CD14-positive monocyte (primary cell): ENCODE measurements at regions not wholly inside any gene's neighbourhood (a gene's known extent, or its start where the extent isn't known, plus 50 kb on each side); places are given as distances from the start of the nearest gene placed in this dataset.

Experiments
- DNase-seq, 3 donors: peaks; one replicate each; pipeline ENCODE4 v3.0.0-alpha.2; 2011 to 2022
- H2AFZ ChIP-seq: 2 replicates; pipeline ENCODE4 v1.6.0; 2012; ENCODE audit warnings: mild to moderate bottlenecking, low read depth, low read length, inconsistent platforms; ENCODE audit not compliant: insufficient read depth, poor library complexity, severe bottlenecking
- H3K27ac ChIP-seq, 2 donors: 1 replicate in 1 of 2; 2 replicates in 1 of 2; pipeline ENCODE4 v1.5.1; 2012 to 2013; ENCODE audit warnings: low read length in 2 of 2, control low read depth in 1 of 2, inconsistent platforms in 1 of 2, low read depth in 1 of 2, mild to moderate bottlenecking in 1 of 2
- H3K27me3 ChIP-seq, 2 donors: one replicate each; pipeline versions ENCODE4 v1.6.0 to v1.6.1; 2011 to 2013; ENCODE audit warnings: low read length in 2 of 2; ENCODE audit not compliant: control insufficient read depth in 2 of 2, insufficient read depth in 2 of 2
- H3K36me3 ChIP-seq, 2 donors: replicated peaks in 1 of 2; 1 replicate in 1 of 2; 2 replicates in 1 of 2; pipeline versions ENCODE4 v1.5.1 to v1.6.1; 2012 to 2013; ENCODE audit warnings: low read length in 2 of 2, control low read depth in 1 of 2, inconsistent platforms in 1 of 2, mild to moderate bottlenecking in 1 of 2; ENCODE audit not compliant: insufficient read depth in 2 of 2, control insufficient read depth in 1 of 2
- H3K4me1 ChIP-seq, 2 donors: 1 replicate in 1 of 2; 2 replicates in 1 of 2; pipeline versions ENCODE4 v1.5.1 to v1.6.1; 2012 to 2013; ENCODE audit warnings: low read length in 2 of 2, control low read depth in 1 of 2, inconsistent platforms in 1 of 2, mild to moderate bottlenecking in 1 of 2, moderate library complexity in 1 of 2; ENCODE audit not compliant: insufficient read depth in 2 of 2, control insufficient read depth in 1 of 2
- H3K4me2 ChIP-seq: replicated peaks from 2 replicates; pipeline ENCODE3; 2012; ENCODE audit warnings: low read length, moderate library complexity, mild to moderate bottlenecking; ENCODE audit not compliant: poor library complexity, severe bottlenecking; ENCODE audit errors: extremely low read depth
- H3K4me3 ChIP-seq, 3 experiments: fragments of 200-600 bp in 1 of 3; sonication (generic) in 1 of 3; replicated peaks in 1 of 3; 1 replicate in 2 of 3; 2 replicates in 1 of 3; pipeline ENCODE4 v1.5.1; 2011 to 2013; ENCODE audit warnings: low read length in 3 of 3, mild to moderate bottlenecking in 3 of 3, control low read depth in 2 of 3, low read depth in 2 of 3, inconsistent platforms in 1 of 3, moderate library complexity in 1 of 3
- H3K79me2 ChIP-seq: 2 replicates; pipeline ENCODE4 v1.6.0; 2012; ENCODE audit warnings: mild to moderate bottlenecking, control low read depth, inconsistent platforms, low read length, moderate library complexity; ENCODE audit not compliant: insufficient read depth
- H3K9ac ChIP-seq: 2 replicates; pipeline ENCODE4 v1.6.0; 2017; ENCODE audit warnings: low read length, mild to moderate bottlenecking; ENCODE audit not compliant: insufficient read depth, poor library complexity, severe bottlenecking
- H3K9me3 ChIP-seq, 2 donors: replicated peaks in 1 of 2; 1 replicate in 1 of 2; 2 replicates in 1 of 2; pipeline versions ENCODE4 v1.5.1 to v1.6.1; 2012 to 2013; ENCODE audit warnings: low read length in 2 of 2, control low read depth in 1 of 2; ENCODE audit not compliant: control insufficient read depth in 1 of 2, insufficient read depth in 1 of 2
- H4K20me1 ChIP-seq: 2 replicates; pipeline ENCODE4 v1.6.0; 2012; ENCODE audit warnings: mild to moderate bottlenecking, low read length, control low read depth, moderate library complexity; ENCODE audit not compliant: insufficient read depth
- H3K27ac Mint-ChIP-seq, 7 donors: one replicate each; pipeline ENCODE4 v1.8.0; 2020; ENCODE audit warnings: mild to moderate bottlenecking in 7 of 7, mixed read lengths in 7 of 7, moderate library complexity in 6 of 7, inconsistent platforms in 2 of 7
- H3K27me3 Mint-ChIP-seq, 3 donors: one replicate each; pipeline ENCODE4 v1.8.0; 2021 to 2022; ENCODE audit warnings: low read depth in 3 of 3, mild to moderate bottlenecking in 3 of 3, mixed read lengths in 3 of 3, moderate library complexity in 3 of 3, inconsistent platforms in 1 of 3
- H3K36me3 Mint-ChIP-seq, 2 donors: one replicate each; pipeline ENCODE4 v1.8.0; 2020; ENCODE audit warnings: mixed read lengths in 2 of 2, inconsistent platforms in 1 of 2, mild to moderate bottlenecking in 1 of 2
- H3K4me1 Mint-ChIP-seq: one replicate; pipeline ENCODE4 v1.8.0; 2020; ENCODE audit warnings: mild to moderate bottlenecking, mixed read lengths
- H3K4me3 Mint-ChIP-seq, 2 donors: one replicate each; pipeline ENCODE4 v1.8.0; 2020; ENCODE audit warnings: mild to moderate bottlenecking in 2 of 2, mixed read lengths in 2 of 2, moderate library complexity in 1 of 2
- H3K9me3 Mint-ChIP-seq, 7 donors: one replicate each; pipeline ENCODE4 v1.8.0; 2020 to 2022; ENCODE audit warnings: mixed read lengths in 7 of 7, mild to moderate bottlenecking in 6 of 7, moderate library complexity in 6 of 7, inconsistent platforms in 2 of 7
- CTCF ChIP-seq: fragments of 200-600 bp; IDR thresholded peaks from one replicate; pipeline ENCODE4 v1.8.0; 2022; ENCODE audit warnings: antibody characterized with exemption, mild to moderate bottlenecking
- WGBS: methylation state at CpG from one replicate; pipeline ENCODE4 v1.1.5; 2013; ENCODE audit warnings: missing lambda C conversion rate; ENCODE audit not compliant: insufficient coverage; 5-methylcytosine and 5-hydroxymethylcytosine counted together
- intact Hi-C, 2 donors: fragments of 100-400 bp; cut with micrococcal nuclease; formaldehyde crosslinking; loops; one replicate each; pipeline versions ENCODE4 v1.15.0 to v1.15.1; 2023

- 73% methylated on average over 3 of the region's 8 CpGs for WGBS
- Histone ChIP-seq H2AFZ (no peak overlapping the region), H3K36me3 (no peaks in the 10 kb centered on the region), H3K27me3 (no peaks in the 10 kb centered on the region), H3K4me3 (no peak overlapping the region), H3K4me2 (no peak overlapping the region), H4K20me1 (no peaks in the 10 kb centered on the region), H3K4me1 (no peaks in the 10 kb centered on the region), H3K9me3 (no peaks in the 10 kb centered on the region), H3K27ac (no peak overlapping the region), H3K79me2 (no peaks in the 10 kb centered on the region), H3K9ac (no peak overlapping the region)
- intact Hi-C loops = no loop called here
- Mint-ChIP-seq H3K27me3 (peaks cover 0 to 4% (median 2%) of the 10 kb centered on the region in 3 donors), H3K27ac (no peak overlapping the region), H3K4me3 (no peak overlapping the region), H3K4me1 (no peaks in the 10 kb centered on the region), H3K36me3 (no peaks in the 10 kb centered on the region), H3K9me3 (no peaks in the 10 kb centered on the region)
- no peak for DNase-seq
- no peak for TF ChIP-seq CTCF
Measured at GRCh38 chr15:69568173-69569009, 115.8 kb downstream of the RPLP1 start.

GRCh38 chr15:69570454-69570853, 117.8 kb downstream of the RPLP1 start:
- Histone ChIP-seq H3K4me2 (no peak overlapping the region), H3K36me3 (no peaks in the 10 kb centered on the region), H3K4me3 (no peak overlapping the region), H3K9me3 (no peaks in the 10 kb centered on the region), H3K79me2 (no peaks in the 10 kb centered on the region), H3K9ac (no peak overlapping the region), H2AFZ (no peak overlapping the region), H3K4me1 (peaks cover 10 to 17% of the 10 kb centered on the region in 2 donors), H3K27me3 (no peaks in the 10 kb centered on the region), H3K27ac (no peak overlapping the region), H4K20me1 (no peaks in the 10 kb centered on the region)
- Mint-ChIP-seq H3K9me3 (no peaks in the 10 kb centered on the region), H3K4me3 (no peak overlapping the region), H3K27me3 (peaks cover 4 to 6% (median 6%) of the 10 kb centered on the region in 3 donors), H3K36me3 (no peaks in the 10 kb centered on the region), H3K4me1 (peaks cover 15% of the 10 kb centered on the region), H3K27ac (no peak overlapping the region)
- TF ChIP-seq CTCF = no peak
- DNase-seq = no peak
- WGBS = no CpG with 5 or more reads among the region's 5 CpGs
- intact Hi-C loops = loop anchor here in 1 of 2 donors (5.0 to 10.0 kb wide), 3 partner anchors 48 to 524 kb away; partner anchors contain the start of gene TLE3
